GM12892 (cell line): ENCODE measurements at regions not wholly inside any gene's neighbourhood (a gene's known extent, or its start where the extent isn't known, plus 50 kb on each side); places are given as distances from the start of the nearest gene placed in this dataset.

Experiments
- POLR2A ChIP-seq: IDR thresholded peaks from 2 replicates; pipeline ENCODE4 v1.6.1; 2011; ENCODE audit warnings: low read depth, low read length, control low read depth
- POLR2AphosphoS5 ChIP-seq: IDR thresholded peaks from 2 replicates; pipeline ENCODE4 v1.6.1; 2011; ENCODE audit warnings: low read depth, low read length, control low read depth
- TAF1 ChIP-seq: IDR thresholded peaks from 2 replicates; pipeline ENCODE4 v1.6.1; 2011; ENCODE audit warnings: low read depth, mild to moderate bottlenecking, control low read depth, low read length, borderline replicate concordance

DNA sequence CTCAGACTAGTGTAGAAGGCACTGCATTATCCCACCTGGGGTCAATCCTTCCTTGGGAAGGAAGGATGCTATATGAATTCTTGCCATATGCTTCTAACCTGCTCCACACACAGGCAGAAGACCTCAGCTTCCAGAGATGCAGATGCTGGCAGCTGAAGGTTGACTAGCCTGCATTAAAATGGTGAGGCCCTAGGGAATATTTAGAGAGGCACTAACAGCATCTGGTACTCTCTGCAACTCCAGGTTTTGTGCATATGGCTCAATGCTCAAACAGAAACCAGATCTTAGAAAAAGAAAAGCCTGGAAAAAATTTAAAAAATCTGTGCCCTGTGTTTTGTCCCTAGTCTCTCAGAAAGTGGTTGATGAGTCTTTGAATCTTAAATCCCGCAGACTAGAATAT is 56.0 kb upstream of the MYRIP start:
- TF ChIP-seq POLR2AphosphoS5 (no peak), TAF1 (no peak), POLR2A (no peak)
